Heart left ventricle (tissue), 16 donors: ENCODE measurements at regions not wholly inside any gene's neighbourhood (a gene's known extent, or its start where the extent isn't known, plus 50 kb on each side); places are given as distances from the start of the nearest gene placed in this dataset.

Experiments
- ATAC-seq, 4 donors: fragments of 200-7000 bp; cut with Tn5 transposase; one replicate each; pipeline ENCODE4 v1.9.1; 2020 to 2022; ENCODE audit warnings: moderate library complexity in 4 of 4, mild to moderate bottlenecking in 3 of 4, moderate number of reproducible peaks in 1 of 4
- DNase-seq, 5 donors: peaks; one replicate each; pipeline ENCODE4 v3.0.0-alpha.2; 2020
- H3K27ac ChIP-seq, 12 donors: fragments of 200-600 bp; sonication (generic) in 4 of 12; one replicate each; pipeline versions ENCODE4 v1.5.0 to v1.8.0; 2016 to 2022; ENCODE audit warnings: mild to moderate bottlenecking in 2 of 12
- H3K27me3 ChIP-seq, 9 donors: fragments of 200-600 bp; sonication (generic) in 2 of 9; one replicate each; pipeline versions ENCODE4 v1.5.1 to v1.8.0; 2016 to 2022; ENCODE audit warnings: mild to moderate bottlenecking in 3 of 9
- H3K36me3 ChIP-seq, 9 donors: fragments of 200-600 bp; sonication (generic) in 2 of 9; one replicate each; pipeline versions ENCODE4 v1.5.0 to v1.8.0; 2018 to 2022; ENCODE audit warnings: mild to moderate bottlenecking in 2 of 9
- H3K4me1 ChIP-seq, 12 donors: fragments of 200-600 bp; sonication (generic) in 4 of 12; one replicate each; pipeline versions ENCODE4 v1.5.0 to v1.8.0; 2016 to 2022; ENCODE audit warnings: mild to moderate bottlenecking in 3 of 12
- H3K4me3 ChIP-seq, 12 donors: fragments of 200-600 bp; sonication (generic) in 4 of 12; one replicate each; pipeline versions ENCODE4 v1.5.0 to v1.8.0; 2017 to 2022; ENCODE audit warnings: mild to moderate bottlenecking in 9 of 12, moderate library complexity in 4 of 12
- H3K9me3 ChIP-seq, 12 donors: fragments of 200-600 bp; sonication (generic) in 4 of 12; one replicate each; pipeline versions ENCODE4 v1.5.0 to v1.8.0; 2016 to 2022; ENCODE audit warnings: mild to moderate bottlenecking in 1 of 12
- CTCF ChIP-seq, 12 donors: fragments of 200-600 bp; sonication (generic) in 4 of 12; IDR thresholded peaks; one replicate each; pipeline versions ENCODE4 v1.5.0 to v1.8.0; 2018 to 2022; ENCODE audit warnings: antibody characterized with exemption in 12 of 12, mild to moderate bottlenecking in 5 of 12
- POLR2A ChIP-seq, 2 donors: fragments of 450-650 bp; IDR thresholded peaks; one replicate each; pipeline ENCODE4 v1.6.1; 2017; ENCODE audit warnings: antibody characterized with exemption in 2 of 2, mild to moderate bottlenecking in 2 of 2, moderate library complexity in 2 of 2
- WGBS, 4 donors: extraction: QIAGEN DNeasy Blood & Tissue Kit in 2 of 4; methylation state at CpG; one replicate each; pipeline versions ENCODE4 v1.1.5 to v1.1.7; 2013 to 2018; 5-methylcytosine and 5-hydroxymethylcytosine counted together
- intact Hi-C, 10 donors: fragments of 100-400 bp; cut with DNase I; formaldehyde crosslinking; loops; one replicate each; pipeline versions ENCODE4 v1.11.1 to v1.14.2; 2022
- donor health status: ischemic (EF 13 %, LVEDD 7.1; RV severe dilation, severe dysfunction).
- donor health status: healthy with polysubstance abuse.
- donor health status: DM: no; HTN: yes; CAD: no.
- donor health status: DM: no; HTN: no; CAD: no.
- donor health status: ischemic (EF 25% LVEDD 6.9; RV normal size, moderate dysfunction).
- donor health status: ischemic (EF 25% LVEDD 5.7; RV mildly dilated, moderate dysfunction).
- donor health status: healthy.
- donor health status: DM: yes; HTN: yes; CAD: no.
- donor health status: ischemic (EF 35%, LVEDD 5.7; RV mildly dilated, moderate dysfunction).
- donor health status: nonischemic (EF 11% LVEDD 7.7; RV severe dilation, severe dysfunction).
- donor health status: DM: yes; HTN: yes; CAD: no.
- donor health status: PGD.
- donor health status: ischemic (EF 29% LVEDD 5.4; RV normal size, mild dysfunction).
- donor health status: nonischemic (EF 23%, LVEDD 6.1; RV moderate dilation, normal function).

GRCh38 chr22:46057246-46058090 lies 80.5 kb upstream of the WNT7B start:
- Histone ChIP-seq H3K27me3 (no peaks in the 10 kb centered on the region), H3K9me3 (no peaks in the 10 kb centered on the region), H3K4me3 (peak overlapping the region in 10 of 12 donors; percentile 30 to 89 (median 78)), H3K27ac (peak overlapping the region; percentile 98 to 100 (median 100)), H3K36me3 (peaks cover 0 to 2% (median 0%) of the 10 kb centered on the region in 9 donors), H3K4me1 (peaks cover 18 to 90% (median 74%) of the 10 kb centered on the region in 12 donors)
- DNase-seq (peak in 2 of 5 donors; percentile 45 to 50), ATAC-seq (no peak)
- intact Hi-C loops: loop anchor here in 1 of 10 donors (2.0 kb wide), 1 partner anchor 13 kb away; no protein-coding TSS in a partner anchor
- WGBS, 4 donors: 12 to 42% (median 16%) methylated on average over 17 of the region's 17 CpGs
- TF ChIP-seq POLR2A (IDR thresholded peaks at IDR 0.05) (no peak), CTCF (IDR thresholded peaks at IDR 0.05) (no peak)

GRCh38 chr22:46058091-46058420 lies 81.1 kb upstream of the WNT7B start:
- peak; percentile 53 to 74 (median 66) for DNase-seq
- ATAC-seq: peak in 3 of 4 donors; percentile 10 to 40 (median 10)

GRCh38 chr22:46058591-46059519 lies 81.9 kb upstream of the WNT7B start:
- Histone ChIP-seq H3K4me1 (peaks cover 16 to 94% (median 80%) of the 10 kb centered on the region in 12 donors), H3K27me3 (no peaks in the 10 kb centered on the region), H3K36me3 (peaks cover 0 to 2% (median 0%) of the 10 kb centered on the region in 9 donors), H3K4me3 (peak overlapping the region in 11 of 12 donors; percentile 2 to 89 (median 73)), H3K27ac (peak overlapping the region; percentile 98 to 100 (median 100)), H3K9me3 (no peaks in the 10 kb centered on the region)
- ATAC-seq (peak in 1 of 4 donors; percentile 2), DNase-seq (peak in 3 of 5 donors; percentile 10 to 40 (median 31))
- WGBS, 4 donors: 47 to 61% (median 53%) methylated on average over 25 of the region's 25 CpGs
- intact Hi-C loops: no loop called here
- no peak for TF ChIP-seq CTCF (IDR thresholded peaks at IDR 0.05)
- TF ChIP-seq POLR2A (IDR thresholded peaks at IDR 0.05): no peak

More at GRCh38 chr22:46058091-46058420, 81.1 kb upstream of the WNT7B start:
- H3K36me3 ChIP-seq: peaks cover 0 to 2% (median 0%) of the 10 kb centered on the region in 9 donors
- H3K9me3 ChIP-seq: no peaks in the 10 kb centered on the region
- peak overlapping the region; percentile 98 to 100 (median 100) for H3K27ac ChIP-seq
- WGBS, 4 donors: 2 to 26% (median 6%) methylated on average over 6 of the region's 6 CpGs
- H3K4me3 ChIP-seq: peak overlapping the region in 11 of 12 donors; percentile 2 to 89 (median 73)
- H3K4me1 ChIP-seq: peaks cover 14 to 90% (median 74%) of the 10 kb centered on the region in 12 donors
- H3K27me3 ChIP-seq: no peaks in the 10 kb centered on the region
- peak in 1 of 2 donors; percentile 50 for TF ChIP-seq POLR2A (IDR thresholded peaks at IDR 0.05)
- no peak for TF ChIP-seq CTCF (IDR thresholded peaks at IDR 0.05)
- intact Hi-C loops: no loop called here
